Natural killer cell (primary cell): ENCODE measurements at regions not wholly inside any gene's neighbourhood (a gene's known extent, or its start where the extent isn't known, plus 50 kb on each side); places are given as distances from the start of the nearest gene placed in this dataset.
"Not testable (repeated sequence)": the region's sequence is repeated elsewhere in the genome, so short reads cannot be mapped to it uniquely, and the experiment has no call there.

Experiments
- ATAC-seq, 3 donors: fragments of 150-1000 bp in 2 of 3; fragments of 200-7000 bp in 1 of 3; cut with Tn5 transposase; 1 replicate in 1 of 3; 2 replicates in 2 of 3; pipeline ENCODE4 v1.10.0; 2021; ENCODE audit warnings: mild to moderate bottlenecking in 2 of 3, moderate library complexity in 2 of 3
- DNase-seq, 2 donors: peaks; one replicate each; pipeline versions ENCODE4 v3.0.0 to v3.0.0-alpha.2; 2013 to 2021; ENCODE audit warnings: mixed read lengths in 1 of 2
- H3K27ac ChIP-seq: one replicate; pipeline ENCODE4 v1.5.1; 2013; ENCODE audit warnings: mild to moderate bottlenecking, low read length
- H3K27me3 ChIP-seq: one replicate; pipeline ENCODE4 v1.6.1; 2013; ENCODE audit warnings: low read length; ENCODE audit not compliant: control insufficient read depth, insufficient read depth
- H3K36me3 ChIP-seq: one replicate; pipeline ENCODE4 v1.6.1; 2013; ENCODE audit warnings: low read length; ENCODE audit not compliant: control insufficient read depth, insufficient read depth
- H3K4me1 ChIP-seq: one replicate; pipeline ENCODE4 v1.6.1; 2013; ENCODE audit warnings: low read length; ENCODE audit not compliant: control insufficient read depth, insufficient read depth
- H3K4me3 ChIP-seq: one replicate; pipeline ENCODE4 v1.5.1; 2013; ENCODE audit warnings: low read length
- H3K9me3 ChIP-seq: one replicate; pipeline ENCODE4 v1.6.1; 2013; ENCODE audit warnings: low read length; ENCODE audit not compliant: control insufficient read depth, insufficient read depth
- H3K27ac Mint-ChIP-seq, 2 donors: one replicate each; pipeline ENCODE4 v1.8.0; 2022; ENCODE audit warnings: mild to moderate bottlenecking in 2 of 2, mixed read lengths in 2 of 2, moderate library complexity in 1 of 2
- H3K27me3 Mint-ChIP-seq, 2 donors: one replicate each; pipeline ENCODE4 v1.8.0; 2022; ENCODE audit warnings: low read depth in 2 of 2, mixed read lengths in 2 of 2
- H3K36me3 Mint-ChIP-seq: one replicate; pipeline ENCODE4 v1.8.0; 2022; ENCODE audit warnings: mixed read lengths
- H3K4me1 Mint-ChIP-seq, 2 donors: one replicate each; pipeline ENCODE4 v1.8.0; 2022; ENCODE audit warnings: mixed read lengths in 2 of 2
- H3K4me3 Mint-ChIP-seq: one replicate; pipeline ENCODE4 v1.8.0; 2022; ENCODE audit warnings: mild to moderate bottlenecking, moderate library complexity, mixed read lengths
- H3K9me3 Mint-ChIP-seq, 2 donors: one replicate each; pipeline ENCODE4 v1.8.0; 2022; ENCODE audit warnings: mixed read lengths in 2 of 2
- WGBS: methylation state at CpG from one replicate; pipeline ENCODE4 v1.1.7; 2013; ENCODE audit warnings: missing lambda C conversion rate; ENCODE audit not compliant: insufficient coverage; 5-methylcytosine and 5-hydroxymethylcytosine counted together
- intact Hi-C: fragments of 100-400 bp; cut with micrococcal nuclease; formaldehyde crosslinking; loops from one replicate; pipeline ENCODE4 v1.14.2; 2022
- TF ChIP-seq, protein P1 (sequence below): fragments of 200-600 bp; IDR thresholded peaks from one replicate; pipeline ENCODE4 v1.8.0; 2022; ENCODE audit warnings: antibody characterized with exemption

DNA sequence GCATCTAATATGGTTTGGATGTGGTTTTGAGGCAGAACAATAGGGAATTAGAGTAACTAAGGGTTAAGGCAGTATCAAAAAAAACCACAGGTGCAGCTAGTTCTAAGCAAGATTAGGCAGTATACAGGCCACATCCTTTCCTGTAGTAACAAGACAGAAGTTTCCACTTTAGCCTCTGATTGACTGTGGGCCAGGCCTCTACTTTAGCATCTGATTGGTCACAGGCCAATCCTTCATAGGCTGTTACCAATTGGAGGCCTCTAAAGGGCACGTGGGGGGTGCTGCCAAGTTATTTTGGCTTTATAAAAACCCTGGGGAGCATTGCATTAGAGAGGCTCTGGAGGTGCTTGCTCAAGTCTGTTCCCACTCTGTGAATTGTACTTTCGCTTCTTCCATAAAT is 144.1 kb upstream of the ST8SIA4 start:
- H3K9me3 Mint-ChIP-seq, result no peaks in the 10 kb centered on the region
- H3K27me3 ChIP-seq, result no peaks in the 10 kb centered on the region
- H3K4me1 Mint-ChIP-seq, result no peaks in the 10 kb centered on the region
- H3K36me3 ChIP-seq, result no peaks in the 10 kb centered on the region
- H3K27me3 Mint-ChIP-seq, result peaks cover 3 to 9% of the 10 kb centered on the region in 2 donors
- WGBS, result 65% methylated on average over 2 of the region's 2 CpGs
- TF ChIP-seq, protein P1, sequence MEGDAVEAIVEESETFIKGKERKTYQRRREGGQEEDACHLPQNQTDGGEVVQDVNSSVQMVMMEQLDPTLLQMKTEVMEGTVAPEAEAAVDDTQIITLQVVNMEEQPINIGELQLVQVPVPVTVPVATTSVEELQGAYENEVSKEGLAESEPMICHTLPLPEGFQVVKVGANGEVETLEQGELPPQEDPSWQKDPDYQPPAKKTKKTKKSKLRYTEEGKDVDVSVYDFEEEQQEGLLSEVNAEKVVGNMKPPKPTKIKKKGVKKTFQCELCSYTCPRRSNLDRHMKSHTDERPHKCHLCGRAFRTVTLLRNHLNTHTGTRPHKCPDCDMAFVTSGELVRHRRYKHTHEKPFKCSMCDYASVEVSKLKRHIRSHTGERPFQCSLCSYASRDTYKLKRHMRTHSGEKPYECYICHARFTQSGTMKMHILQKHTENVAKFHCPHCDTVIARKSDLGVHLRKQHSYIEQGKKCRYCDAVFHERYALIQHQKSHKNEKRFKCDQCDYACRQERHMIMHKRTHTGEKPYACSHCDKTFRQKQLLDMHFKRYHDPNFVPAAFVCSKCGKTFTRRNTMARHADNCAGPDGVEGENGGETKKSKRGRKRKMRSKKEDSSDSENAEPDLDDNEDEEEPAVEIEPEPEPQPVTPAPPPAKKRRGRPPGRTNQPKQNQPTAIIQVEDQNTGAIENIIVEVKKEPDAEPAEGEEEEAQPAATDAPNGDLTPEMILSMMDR, result no peak
- no peak overlapping the region for H3K27ac ChIP-seq
- no peaks in the 10 kb centered on the region for H3K9me3 ChIP-seq
- intact Hi-C loops, result no loop called here
- H3K4me1 ChIP-seq, result no peaks in the 10 kb centered on the region
- H3K36me3 Mint-ChIP-seq, result no peaks in the 10 kb centered on the region
- H3K27ac Mint-ChIP-seq, result no peak overlapping the region
- no peak overlapping the region for H3K4me3 Mint-ChIP-seq
- no peak for ATAC-seq
- DNase-seq, result no peak
- no peak overlapping the region for H3K4me3 ChIP-seq

DNA sequence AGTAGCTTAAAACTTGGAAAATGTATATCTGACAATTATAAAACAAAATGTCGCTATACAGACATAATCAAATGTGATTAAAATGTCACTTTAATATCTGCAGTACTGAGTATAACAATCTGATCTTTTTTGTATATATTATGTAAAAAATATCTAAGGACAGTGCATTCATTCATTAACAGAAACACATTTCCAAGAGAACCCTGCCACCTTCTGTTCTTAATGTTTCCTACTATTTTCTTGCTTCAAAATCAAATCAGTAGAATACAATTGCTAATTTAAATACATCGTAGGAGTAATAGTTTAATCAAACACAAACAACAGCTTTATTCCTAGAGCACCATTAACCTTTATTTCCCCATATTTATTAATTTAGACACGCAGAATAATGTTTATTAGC is 142.6 kb upstream of the ST8SIA4 start:
- intact Hi-C loops, result loop anchor here (1.0 kb wide), 1 partner anchor 422 kb away; no protein-coding TSS in a partner anchor
- no CpG with 5 or more reads among the region's 3 CpGs for WGBS
- H3K4me3 ChIP-seq, result no peak overlapping the region
- no peaks in the 10 kb centered on the region for H3K36me3 ChIP-seq
- H3K4me3 Mint-ChIP-seq, result no peak overlapping the region
- no peak overlapping the region for H3K27ac Mint-ChIP-seq
- H3K27me3 Mint-ChIP-seq, result peaks cover 0 to 7% of the 10 kb centered on the region in 2 donors
- TF ChIP-seq, protein P1, result peak; percentile 38
- no peak overlapping the region for H3K27ac ChIP-seq
- no peak for ATAC-seq
- no peaks in the 10 kb centered on the region for H3K4me1 ChIP-seq
- H3K9me3 ChIP-seq, result no peaks in the 10 kb centered on the region
- DNase-seq, result peak in 1 of 2 donors; percentile 48
- H3K36me3 Mint-ChIP-seq, result no peaks in the 10 kb centered on the region
- H3K4me1 Mint-ChIP-seq, result no peaks in the 10 kb centered on the region
- H3K9me3 Mint-ChIP-seq, result no peaks in the 10 kb centered on the region
- no peaks in the 10 kb centered on the region for H3K27me3 ChIP-seq

DNA sequence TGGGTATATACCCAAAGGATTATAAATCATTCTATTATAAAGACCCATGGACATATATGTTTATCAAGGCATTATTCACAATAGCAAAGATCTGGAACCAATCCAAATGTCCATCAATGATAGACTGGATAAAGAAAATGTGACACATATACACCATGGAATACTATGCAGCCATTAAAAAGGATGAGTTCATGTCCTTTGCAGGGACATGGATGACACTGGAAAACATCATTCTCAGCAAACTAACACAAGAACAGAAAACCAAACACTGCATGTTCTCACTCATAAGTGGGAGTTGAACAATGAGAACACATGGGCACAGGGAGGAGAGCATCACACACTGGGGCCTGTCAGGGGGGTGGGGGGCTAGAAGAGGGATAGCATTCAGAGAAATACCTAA is 136.9 kb upstream of the ST8SIA4 start:
- H3K4me3 Mint-ChIP-seq, DNase-seq, H3K27me3 Mint-ChIP-seq, intact Hi-C loops, H3K9me3 Mint-ChIP-seq, H3K9me3 ChIP-seq, H3K27ac ChIP-seq, H3K27ac Mint-ChIP-seq, H3K27me3 ChIP-seq, H3K4me3 ChIP-seq, H3K36me3 ChIP-seq, H3K4me1 Mint-ChIP-seq, ATAC-seq, H3K36me3 Mint-ChIP-seq, H3K4me1 ChIP-seq: not testable (repeated sequence)

DNA sequence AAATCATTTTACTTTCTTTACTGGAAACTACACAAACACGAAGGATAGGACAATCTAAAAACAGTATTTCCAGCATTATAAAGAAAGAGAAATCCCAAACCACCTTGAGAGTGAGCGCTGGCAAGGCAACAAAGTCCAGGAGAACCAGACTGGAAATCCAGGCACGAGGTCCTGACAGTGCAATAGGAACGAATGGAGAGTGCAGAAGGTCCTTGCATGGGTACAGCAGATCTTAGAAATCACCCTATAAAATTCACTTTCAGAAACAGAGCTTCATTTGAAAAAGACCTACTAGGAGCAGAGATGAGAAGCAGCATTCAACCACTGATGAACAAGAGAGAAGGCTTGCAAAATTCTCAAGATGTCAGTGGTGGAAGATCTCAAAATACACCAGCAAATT is 133.7 kb upstream of the ST8SIA4 start:
- intact Hi-C loops, result no loop called here
- Histone ChIP-seq H3K4me3 (no peak overlapping the region), H3K27ac (no peak overlapping the region), H3K9me3 (no peaks in the 10 kb centered on the region), H3K27me3 (no peaks in the 10 kb centered on the region), H3K36me3 (no peaks in the 10 kb centered on the region), H3K4me1 (no peaks in the 10 kb centered on the region)
- H3K4me1 Mint-ChIP-seq, result no peaks in the 10 kb centered on the region
- peaks cover 0 to 24% of the 10 kb centered on the region in 2 donors for H3K27me3 Mint-ChIP-seq
- DNase-seq, result no peak
- H3K36me3 Mint-ChIP-seq, result no peaks in the 10 kb centered on the region
- WGBS, result 80% methylated on average over 4 of the region's 4 CpGs
- no peak for ATAC-seq
- no peak overlapping the region for H3K4me3 Mint-ChIP-seq
- H3K27ac Mint-ChIP-seq, result no peak overlapping the region
- TF ChIP-seq, protein P1, result no peak
- H3K9me3 Mint-ChIP-seq, result no peaks in the 10 kb centered on the region
